GM18909 (cell line): ENCODE measurements at regions not wholly inside any gene's neighbourhood (a gene's known extent, or its start where the extent isn't known, plus 50 kb on each side); places are given as distances from the start of the nearest gene placed in this dataset.

Experiments used
- ATAC-seq: cut with Tn5 transposase; IDR thresholded peaks from one replicate; pipeline ENCODE4 v1.9.1; 2021; ENCODE audit warnings: mild to moderate bottlenecking; ENCODE audit not compliant: unreplicated experiment, poor library complexity

- ATAC-seq = no peak
These were observed 454.9 kb downstream of the ENC1 start for GRCh38 chr5:74185599-74185998.

GRCh38 chr5:74184649-74185048, 455.9 kb downstream of the ENC1 start:
- ATAC-seq = no peak

GRCh38 chr5:74183041-74183440, 457.5 kb downstream of the ENC1 start:
- no peak for ATAC-seq

GRCh38 chr5:74182603-74183002, 457.9 kb downstream of the ENC1 start:
- no peak for ATAC-seq

GRCh38 chr5:74179701-74180100, 460.8 kb downstream of the ENC1 start:
- ATAC-seq = no peak

- ATAC-seq = no peak
These were observed 461.3 kb downstream of the ENC1 start for GRCh38 chr5:74179179-74179578.

- ATAC-seq = no peak
These were observed 462.6 kb downstream of the ENC1 start for GRCh38 chr5:74177961-74178360.

- no peak for ATAC-seq
These were observed 466.2 kb downstream of the ENC1 start for GRCh38 chr5:74174366-74174765.

GRCh38 chr5:74173665-74174064, 466.9 kb downstream of the ENC1 start:
- ATAC-seq = no peak

GRCh38 chr5:74173241-74173640, 467.3 kb downstream of the ENC1 start:
- no peak for ATAC-seq

- ATAC-seq = no peak
These were observed 470.8 kb downstream of the ENC1 start for GRCh38 chr5:74169701-74170100.

GRCh38 chr5:74167930-74168315, 472.6 kb downstream of the ENC1 start:
- no peak for ATAC-seq

GRCh38 chr5:74167206-74167929, 473.2 kb downstream of the ENC1 start:
- no peak for ATAC-seq

GRCh38 chr5:74166064-74166463, 474.5 kb downstream of the ENC1 start:
- no peak for ATAC-seq

GRCh38 chr5:74164725-74165235, 475.7 kb downstream of the ENC1 start:
- no peak for ATAC-seq

- ATAC-seq = no peak
These were observed 478.0 kb downstream of the ENC1 start for GRCh38 chr5:74162524-74162923.

- no peak for ATAC-seq
These were observed 479.4 kb downstream of the ENC1 start for GRCh38 chr5:74161170-74161569.

- ATAC-seq = no peak
These were observed 483.7 kb downstream of the ENC1 start for GRCh38 chr5:74156728-74157383.

- ATAC-seq = no peak
These were observed 485.0 kb downstream of the ENC1 start for GRCh38 chr5:74155501-74155900.

- no peak for ATAC-seq
These were observed 486.0 kb downstream of the ENC1 start for GRCh38 chr5:74154526-74154925.

- no peak for ATAC-seq
These were observed 487.2 kb downstream of the ENC1 start for GRCh38 chr5:74153255-74153790.
